ENCODE measurements at regions not wholly inside any gene's neighbourhood (a gene's known extent, or its start where the extent isn't known, plus 50 kb on each side); places are given as distances from the start of the nearest gene placed in this dataset.

GRCh38 chr21:41666641-41667081 lies 100.2 kb downstream of the RIPK4 start:
- TF ChIP-seq MYC (IDR thresholded peaks at IDR 0.05; ENCODE audit: low read depth, low read length) (no peak), CTCF (IDR thresholded peaks at IDR 0.05; ENCODE audit: low read depth, low read length) (no peak), POLR2A (IDR thresholded peaks at IDR 0.05; ENCODE audit: extremely low read depth, insufficient read length) (no peak), MAX (IDR thresholded peaks at IDR 0.05; ENCODE audit: low read depth, low read length) (no peak)

GRCh38 chr21:41665766-41666595 lies 100.9 kb downstream of the RIPK4 start:
- H3K4me3 ChIP-seq (ENCODE audit: low read depth, low read length): no peak overlapping the region
- no peak for TF ChIP-seq MAX (IDR thresholded peaks at IDR 0.05; ENCODE audit: low read depth, low read length)
- TF ChIP-seq MYC (IDR thresholded peaks at IDR 0.05; ENCODE audit: low read depth, low read length): no peak
- no peak for TF ChIP-seq CTCF (IDR thresholded peaks at IDR 0.05; ENCODE audit: low read depth, low read length)
- no peak for TF ChIP-seq POLR2A (IDR thresholded peaks at IDR 0.05; ENCODE audit: extremely low read depth, insufficient read length)
- no peak for DNase-seq (ENCODE audit: low read depth)

More at GRCh38 chr21:41666641-41667081, 100.2 kb downstream of the RIPK4 start:
- peak; percentile 77 for DNase-seq (ENCODE audit: low read depth)
- H3K4me3 ChIP-seq (ENCODE audit: low read depth, low read length): no peak overlapping the region

- TF ChIP-seq POLR2A (IDR thresholded peaks at IDR 0.05; ENCODE audit: extremely low read depth, insufficient read length) (no peak), CTCF (IDR thresholded peaks at IDR 0.05; ENCODE audit: low read depth, low read length) (no peak), MYC (IDR thresholded peaks at IDR 0.05; ENCODE audit: low read depth, low read length) (no peak), MAX (IDR thresholded peaks at IDR 0.05; ENCODE audit: low read depth, low read length) (no peak)
- no peak for DNase-seq (ENCODE audit: low read depth)
- H3K4me3 ChIP-seq (ENCODE audit: low read depth, low read length): no peak overlapping the region
These were observed 101.7 kb downstream of the RIPK4 start for GRCh38 chr21:41664881-41665765.

GRCh38 chr21:41663805-41664788 lies 102.8 kb downstream of the RIPK4 start:
- H3K4me3 ChIP-seq (ENCODE audit: low read depth, low read length): no peak overlapping the region
- TF ChIP-seq POLR2A (IDR thresholded peaks at IDR 0.05; ENCODE audit: extremely low read depth, insufficient read length): no peak
- TF ChIP-seq MYC (IDR thresholded peaks at IDR 0.05; ENCODE audit: low read depth, low read length): no peak
- no peak for TF ChIP-seq CTCF (IDR thresholded peaks at IDR 0.05; ENCODE audit: low read depth, low read length)
- TF ChIP-seq MAX (IDR thresholded peaks at IDR 0.05; ENCODE audit: low read depth, low read length): no peak
- peak; percentile 57 for DNase-seq (ENCODE audit: low read depth)

GRCh38 chr21:41662761-41663160 lies 104.1 kb downstream of the RIPK4 start:
- no peak for TF ChIP-seq POLR2A (IDR thresholded peaks at IDR 0.05; ENCODE audit: extremely low read depth, insufficient read length)
- TF ChIP-seq MAX (IDR thresholded peaks at IDR 0.05; ENCODE audit: low read depth, low read length): no peak
- TF ChIP-seq MYC (IDR thresholded peaks at IDR 0.05; ENCODE audit: low read depth, low read length): no peak
- no peak for TF ChIP-seq CTCF (IDR thresholded peaks at IDR 0.05; ENCODE audit: low read depth, low read length)
- no peak overlapping the region for H3K4me3 ChIP-seq (ENCODE audit: low read depth, low read length)
- no peak for DNase-seq (ENCODE audit: low read depth)

All from NB4 (cell line).